K562 (cell line): ENCODE measurements at regions not wholly inside any gene's neighbourhood (a gene's known extent, or its start where the extent isn't known, plus 50 kb on each side); places are given as distances from the start of the nearest gene placed in this dataset.

Experiments used
- ATAC-seq: fragments of 200-7000 bp; cut with Tn5 transposase; 3 replicates; pipeline ENCODE4 v1.9.1; 2020; ENCODE audit warnings: moderate library complexity
- BruUV-seq: library from RNA; stranded (reverse); fragments of 400-500 nt; replicated peaks from 2 replicates; lab custom pipeline; 2021; lab: Mats Ljungman, UMichigan
- CTCF ChIA-PET: fragments of 300-600 bp; formaldehyde crosslinking; extraction: SDS; loops from one replicate; lab custom pipeline; 2021; ENCODE audit warnings: low intra/inter-chr PET ratio; lab: Yijun Ruan, JAX
- POLR2A ChIA-PET: fragments of 300-600, 350-650 bp; sonication (Branson Sonifier 250); formaldehyde crosslinking; extraction: SDS; loops from one replicate; lab custom pipeline; 2021; ENCODE audit warnings: antibody characterized with exemption, inconsistent platforms; lab: Yijun Ruan, JAX
- DNase-seq, 4 experiments: peaks; one replicate each; pipeline versions ENCODE4 v3.0.0 to v3.0.0-alpha.2; 2011 to 2018; ENCODE audit warnings: low spot score in 3 of 4, mixed read lengths in 3 of 4; ENCODE audit errors: extremely low read depth in 1 of 4
- FAIRE-seq: peaks from 2 replicates; lab custom pipeline; 2011; peaks lifted over from hg19 to GRCh38; lab: Jason Lieb, UNC
- H2AFZ ChIP-seq: 2 replicates; pipeline ENCODE4 v1.6.0; 2011; ENCODE audit warnings: low read depth, low read length, control low read depth, inconsistent platforms
- H3K27ac ChIP-seq: fragments of 200-600 bp; 3 replicates; pipeline ENCODE4 v1.8.0; 2011; ENCODE audit warnings: low read depth, mild to moderate bottlenecking, control low read depth, inconsistent platforms, low read length, moderate library complexity, mixed read lengths; ENCODE audit errors: extremely low read depth
- H3K27me3 ChIP-seq, 2 experiments: fragments of 300-600 bp in 1 of 2; 2 replicates in 1 of 2; 3 replicates in 1 of 2; pipeline versions ENCODE4 v1.6.0 to v1.8.0; 2011; ENCODE audit warnings: inconsistent platforms in 2 of 2, low read length in 2 of 2, mild to moderate bottlenecking in 1 of 2, mixed read lengths in 1 of 2, moderate library complexity in 1 of 2; ENCODE audit not compliant: control insufficient read depth in 2 of 2, insufficient read depth in 2 of 2
- H3K36me3 ChIP-seq: fragments of 300-600 bp; 3 replicates; pipeline ENCODE4 v1.8.0; 2011; ENCODE audit warnings: mild to moderate bottlenecking, low read length, inconsistent platforms; ENCODE audit not compliant: control insufficient read depth, insufficient read depth
- H3K4me1 ChIP-seq, 2 experiments: fragments of 200-600 bp in 1 of 2; replicated peaks in 1 of 2; 2 replicates in 1 of 2; 3 replicates in 1 of 2; pipeline versions ENCODE4 v1.5.1 to v1.8.0; 2011; ENCODE audit warnings: inconsistent platforms in 2 of 2, low read length in 2 of 2, mild to moderate bottlenecking in 1 of 2, mixed read lengths in 1 of 2, moderate library complexity in 1 of 2; ENCODE audit not compliant: control insufficient read depth in 2 of 2, insufficient read depth in 2 of 2
- H3K4me2 ChIP-seq: 2 replicates; pipeline ENCODE4 v1.6.1; 2011; ENCODE audit warnings: low read length, control low read depth, inconsistent platforms, mixed read lengths; ENCODE audit not compliant: insufficient read depth
- H3K4me3 ChIP-seq: fragments of 200-600 bp; sonication (generic), shearing (Covaris generic); 2 replicates; pipeline ENCODE4 v1.5.1; 2016; ENCODE audit warnings: control low read depth, inconsistent platforms
- H3K79me2 ChIP-seq: fragments of 200-600 bp; 3 replicates; pipeline ENCODE4 v1.8.0; 2011; ENCODE audit warnings: low read length, inconsistent platforms; ENCODE audit not compliant: control insufficient read depth, insufficient read depth
- H3K9ac ChIP-seq, 2 experiments: 2 replicates each; pipeline versions ENCODE4 v1.6.0 to v1.6.1; 2011; ENCODE audit warnings: low read depth in 2 of 2, low read length in 2 of 2, control low read depth in 1 of 2, inconsistent platforms in 1 of 2, mild to moderate bottlenecking in 1 of 2, mixed read lengths in 1 of 2; ENCODE audit not compliant: insufficient read depth in 1 of 2
- H3K9me1 ChIP-seq: one replicate; pipeline ENCODE4 v1.6.0; 2011; ENCODE audit warnings: inconsistent platforms, mild to moderate bottlenecking, low read length, moderate library complexity; ENCODE audit not compliant: control insufficient read depth, insufficient read depth
- H3K9me3 ChIP-seq: replicated peaks from 2 replicates; pipeline ENCODE4 v1.5.1; 2011; ENCODE audit warnings: low read depth, low read length, inconsistent platforms; ENCODE audit not compliant: control insufficient read depth, insufficient read depth
- H4K20me1 ChIP-seq: replicated peaks from 2 replicates; pipeline ENCODE4 v1.6.1; 2011; ENCODE audit warnings: low read length, inconsistent platforms, mixed read lengths; ENCODE audit not compliant: control insufficient read depth, insufficient read depth
- E2F5 ChIP-seq: sonication (generic); formaldehyde crosslinking; IDR thresholded peaks from 2 replicates; pipeline ENCODE4 v1.8.0; 2022; ENCODE audit warnings: mild to moderate bottlenecking, missing genetic modification reagents
- MED1 ChIP-seq: sonication (generic); formaldehyde crosslinking; IDR thresholded peaks from 2 replicates; pipeline ENCODE4 v1.8.1; 2023; ENCODE audit warnings: missing genetic modification reagents, borderline replicate concordance
- SMARCA4 ChIP-seq: fragments of 450-650 bp; IDR thresholded peaks from 2 replicates; pipeline ENCODE4 v1.6.1; 2016
- SRSF9 ChIP-seq: fragments of 200-400 bp; formaldehyde crosslinking; IDR thresholded peaks from 2 replicates; pipeline ENCODE4 v1.6.1; 2017; ENCODE audit warnings: low read depth, low read length, borderline replicate concordance
- ZHX1 ChIP-seq: fragments of 150-350 bp; conservative IDR thresholded peaks from 2 replicates; pipeline ENCODE4 v1.6.1; 2014; ENCODE audit warnings: low read length
- WGBS: fragments of 100-300 bp; shearing (Covaris generic); methylation state at CpG from one replicate; pipeline ENCODE4 v1.1.6; 2016; ENCODE audit warnings: low coverage, mixed read lengths; ENCODE audit not compliant: insufficient coverage; ENCODE audit errors: missing lambda C conversion rate; 5-methylcytosine and 5-hydroxymethylcytosine counted together
- in situ Hi-C: fragments of 300-500 bp; cut with MboI; formaldehyde crosslinking; loops from 4 replicates; pipeline ENCODE4 v1.15.0; 2018; ENCODE audit warnings: inconsistent platforms, mixed read lengths
- intact Hi-C: fragments of 100-400 bp; cut with micrococcal nuclease; formaldehyde crosslinking; loops from 2 replicates; pipeline ENCODE4 v1.14.2; 2022
- TF ChIP-seq, protein P1 (sequence below): fragments of 450-650 bp; formaldehyde crosslinking; IDR thresholded peaks from 2 replicates; pipeline ENCODE4 v1.4.0; 2022; ENCODE audit warnings: missing genetic modification characterization
- TF ChIP-seq, protein P2 (sequence below): fragments of 250-450 bp; sonication (Bioruptor Pico); IDR thresholded peaks from 2 replicates; pipeline ENCODE4 v1.4.0; 2020; ENCODE audit warnings: mild to moderate bottlenecking, moderate library complexity

DNA sequence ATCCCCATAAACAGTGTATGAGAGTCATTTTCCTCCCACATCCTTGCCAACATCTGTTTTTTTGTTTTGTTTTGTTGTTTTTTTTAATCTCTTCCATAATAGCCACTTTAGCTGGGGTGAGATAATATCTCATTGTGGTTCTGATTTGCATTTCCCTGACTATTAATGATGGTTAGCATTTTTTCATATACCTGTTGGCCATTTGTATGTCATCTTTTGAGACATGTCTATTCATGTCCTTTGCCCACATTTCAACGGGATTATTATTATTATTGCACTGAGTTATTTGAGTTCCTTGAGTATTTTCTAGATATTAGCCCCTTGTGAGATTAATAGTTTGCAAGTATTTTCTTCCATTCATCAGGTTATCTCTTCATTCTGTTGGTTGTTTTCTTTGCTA, 223.3 kb downstream of the LPIN1 start:
- peaks cover 5% of the 10 kb centered on the region for H3K9me3 ChIP-seq
- no TSS peak for BruUV-seq
- in situ Hi-C loops: no loop called here
- H4K20me1 ChIP-seq: no peaks in the 10 kb centered on the region
- ChIA-PET POLR2A (no interaction called here), CTCF (no interaction called here)
- H3K79me2 ChIP-seq: no peaks in the 10 kb centered on the region
- intact Hi-C loops: loop anchor here (5.0 to 10.0 kb wide), 3 partner anchors 78 to 748 kb away; partner anchors contain the start of gene TRIB2
- no peaks in the 10 kb centered on the region for H3K9me1 ChIP-seq
- H3K9ac ChIP-seq: no peak overlapping the region
- TF ChIP-seq, protein P1, sequence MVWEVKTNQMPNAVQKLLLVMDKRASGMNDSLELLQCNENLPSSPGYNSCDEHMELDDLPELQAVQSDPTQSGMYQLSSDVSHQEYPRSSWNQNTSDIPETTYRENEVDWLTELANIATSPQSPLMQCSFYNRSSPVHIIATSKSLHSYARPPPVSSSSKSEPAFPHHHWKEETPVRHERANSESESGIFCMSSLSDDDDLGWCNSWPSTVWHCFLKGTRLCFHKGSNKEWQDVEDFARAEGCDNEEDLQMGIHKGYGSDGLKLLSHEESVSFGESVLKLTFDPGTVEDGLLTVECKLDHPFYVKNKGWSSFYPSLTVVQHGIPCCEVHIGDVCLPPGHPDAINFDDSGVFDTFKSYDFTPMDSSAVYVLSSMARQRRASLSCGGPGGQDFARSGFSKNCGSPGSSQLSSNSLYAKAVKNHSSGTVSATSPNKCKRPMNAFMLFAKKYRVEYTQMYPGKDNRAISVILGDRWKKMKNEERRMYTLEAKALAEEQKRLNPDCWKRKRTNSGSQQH: 0 out of 2 replicates have a peak, but pooled peaks have one; percentile 44
- no peak for TF ChIP-seq MED1 (CRISPR knock-in tag)
- H3K4me2 ChIP-seq: no peak overlapping the region
- H3K27ac ChIP-seq: no peak overlapping the region
- peaks cover 4 to 25% of the 10 kb centered on the region in 2 experiments; a peak in 4 of 5 replicates for H3K4me1 ChIP-seq
- DNase-seq (no peak), ATAC-seq (no peak), FAIRE-seq (no peak)
- no peaks in the 10 kb centered on the region for H3K27me3 ChIP-seq
- H2AFZ ChIP-seq: no peak overlapping the region
- H3K36me3 ChIP-seq: no peaks in the 10 kb centered on the region
- WGBS: 81% methylated on average over 1 of the region's 1 CpG
- no peak overlapping the region for H3K4me3 ChIP-seq

- intact Hi-C loops: no loop called here
- POLR2A ChIA-PET: interaction anchor here (0.9 kb wide), 1 partner anchor 13 kb away, joined by 3 read pairs; no protein-coding TSS in a partner anchor
- no peaks in the 10 kb centered on the region for H3K27me3 ChIP-seq
- FAIRE-seq: no peak
- WGBS: 87% methylated on average over 1 of the region's 1 CpG
- H3K4me2 ChIP-seq: no peak overlapping the region
- CTCF ChIA-PET: no interaction called here
- H3K9ac ChIP-seq: no peak overlapping the region
- no peak for DNase-seq
- H3K27ac ChIP-seq: no peak overlapping the region
- H2AFZ ChIP-seq: no peak overlapping the region
- no TSS peak for BruUV-seq
- no peaks in the 10 kb centered on the region for H3K36me3 ChIP-seq
- H3K9me1 ChIP-seq: no peaks in the 10 kb centered on the region
- no peak overlapping the region for H3K4me3 ChIP-seq
- H3K4me1 ChIP-seq: no peaks in the 10 kb centered on the region
- no peaks in the 10 kb centered on the region for H3K79me2 ChIP-seq
- in situ Hi-C loops: no loop called here
- H4K20me1 ChIP-seq: no peaks in the 10 kb centered on the region
- H3K9me3 ChIP-seq: peaks cover 12% of the 10 kb centered on the region
- ATAC-seq: no peak
- TF ChIP-seq E2F5 (no peak), ZHX1 (no peak), SRSF9 (no peak), SMARCA4 (no peak)
- TF ChIP-seq, protein P2, sequence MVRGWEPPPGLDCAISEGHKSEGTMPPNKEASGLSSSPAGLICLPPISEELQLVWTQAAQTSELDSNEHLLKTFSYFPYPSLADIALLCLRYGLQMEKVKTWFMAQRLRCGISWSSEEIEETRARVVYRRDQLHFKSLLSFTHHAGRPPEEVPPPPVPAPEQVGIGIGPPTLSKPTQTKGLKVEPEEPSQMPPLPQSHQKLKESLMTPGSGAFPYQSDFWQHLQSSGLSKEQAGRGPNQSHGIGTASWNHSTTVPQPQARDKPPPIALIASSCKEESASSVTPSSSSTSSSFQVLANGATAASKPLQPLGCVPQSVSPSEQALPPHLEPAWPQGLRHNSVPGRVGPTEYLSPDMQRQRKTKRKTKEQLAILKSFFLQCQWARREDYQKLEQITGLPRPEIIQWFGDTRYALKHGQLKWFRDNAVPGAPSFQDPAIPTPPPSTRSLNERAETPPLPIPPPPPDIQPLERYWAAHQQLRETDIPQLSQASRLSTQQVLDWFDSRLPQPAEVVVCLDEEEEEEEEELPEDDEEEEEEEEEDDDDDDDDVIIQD (CRISPR knock-in tag): no peak
Observed at GRCh38 chr2:11974573-11974972, 228.1 kb downstream of the LPIN1 start.
